HUDEP-2 (cell line): ENCODE measurements at regions not wholly inside any gene's neighbourhood (a gene's known extent, or its start where the extent isn't known, plus 50 kb on each side); places are given as distances from the start of the nearest gene placed in this dataset.

Experiments
- DNase-seq, 76 experiments: peaks; one replicate each; lab custom pipeline; 2025; ENCODE audit not compliant: unreplicated experiment in 76 of 76; lab: John Stamatoyannopoulos, UW

GRCh38 chr22:47580121-47580520, 817.7 kb downstream of the TBC1D22A start:
- no peak for DNase-seq

DNA sequence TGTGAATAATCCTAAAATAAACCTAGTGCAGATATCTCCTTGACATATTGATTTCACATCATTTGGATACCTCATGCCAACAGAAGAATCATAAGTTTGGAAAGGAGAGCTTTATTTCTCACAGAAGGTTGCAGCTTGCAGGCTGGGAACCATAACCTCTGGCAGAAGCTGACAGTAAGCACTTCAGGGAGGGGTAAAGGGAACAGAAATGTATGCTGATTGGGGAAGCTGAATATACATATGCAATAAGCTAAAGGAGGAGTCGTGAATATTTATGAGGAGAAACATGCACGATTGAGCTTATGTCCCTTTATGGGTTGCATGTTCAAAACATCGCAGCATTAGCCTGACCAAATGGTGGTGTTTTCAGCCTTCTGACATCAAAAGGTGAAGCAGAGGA, 814.5 kb downstream of the TBC1D22A start:
- no peak for DNase-seq

DNA sequence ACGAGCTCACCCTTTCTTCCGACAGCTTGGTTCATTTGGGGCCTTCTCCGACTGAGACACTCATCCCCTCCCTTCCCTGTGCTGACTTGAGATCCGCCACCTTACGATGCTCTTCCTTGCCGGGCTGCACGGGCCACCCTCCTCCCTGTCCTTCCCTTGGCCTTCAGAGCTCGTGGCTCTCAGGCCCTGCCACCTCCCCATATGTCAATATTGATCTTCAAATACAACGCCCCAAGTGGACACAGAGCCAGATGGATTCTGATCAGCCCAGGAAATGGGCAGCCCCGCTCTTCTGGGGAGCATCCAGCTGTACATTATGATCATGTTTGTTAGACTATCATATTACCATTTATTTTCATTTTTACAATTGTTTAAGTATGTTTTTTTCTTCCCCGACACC, 812.8 kb downstream of the TBC1D22A start:
- DNase-seq: no peak

DNA sequence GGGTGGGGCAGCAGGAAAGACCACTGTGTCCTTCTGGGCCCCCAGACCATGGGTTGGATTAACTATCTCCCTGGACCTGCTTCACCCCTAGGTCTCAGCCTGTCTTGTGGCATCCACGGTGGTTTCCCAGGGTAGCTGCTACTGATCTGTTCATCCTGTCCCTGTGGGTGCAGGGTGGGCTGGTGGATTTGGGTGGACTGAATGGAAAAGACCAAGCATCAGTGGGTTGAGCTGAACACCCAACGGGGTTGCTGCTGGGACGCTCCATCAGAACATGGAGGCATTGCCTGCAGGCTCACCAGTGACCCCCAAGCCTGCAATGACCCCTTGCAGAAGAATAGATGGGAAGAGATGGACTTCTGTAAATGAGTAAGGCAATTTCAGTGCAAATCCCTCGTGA, 812.1 kb downstream of the TBC1D22A start:
- no peak for DNase-seq

GRCh38 chr22:47573141-47573540, 810.7 kb downstream of the TBC1D22A start:
- DNase-seq: no peak

DNA sequence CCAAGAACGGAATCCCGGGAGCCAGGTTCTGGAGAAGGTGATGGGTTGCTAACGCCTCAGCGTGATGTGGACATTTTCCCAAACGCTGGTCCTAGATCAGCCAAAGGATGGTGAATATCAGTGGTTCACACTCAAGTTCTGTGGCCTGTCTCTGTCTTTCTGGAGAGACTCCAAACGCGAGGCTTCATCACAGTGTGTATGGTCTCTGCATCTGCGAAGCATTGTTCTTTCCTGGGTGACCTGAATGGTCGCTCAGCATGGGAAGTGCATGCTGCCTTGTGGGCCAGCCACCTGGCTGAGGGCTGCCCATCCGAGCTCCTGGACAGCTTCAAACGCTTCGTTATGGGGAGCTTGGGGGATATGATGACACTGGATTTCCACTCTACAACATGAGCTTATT, 810.0 kb downstream of the TBC1D22A start:
- DNase-seq: no peak

DNA sequence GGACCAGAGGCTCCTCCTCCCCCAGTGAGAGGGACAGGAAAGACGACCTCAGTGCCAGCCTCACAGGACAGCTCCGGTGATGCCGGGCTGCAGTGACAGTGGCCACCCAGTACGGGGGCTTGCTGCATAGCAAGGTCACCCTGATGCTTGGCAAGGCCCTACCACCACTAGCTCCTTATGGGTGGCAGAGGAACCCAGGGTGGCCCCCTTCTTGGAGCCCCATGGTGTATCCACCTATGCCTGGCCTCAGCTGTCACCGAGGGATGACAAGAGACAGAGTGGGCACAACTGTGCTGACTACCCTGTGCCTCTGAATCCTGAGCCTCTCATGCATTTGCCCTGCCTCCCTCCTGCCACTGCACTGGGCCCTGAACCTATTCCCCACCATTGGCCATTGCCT, 809.2 kb downstream of the TBC1D22A start:
- DNase-seq: no peak

- DNase-seq: no peak
Observed at GRCh38 chr22:47570851-47571250, 808.4 kb downstream of the TBC1D22A start.

DNA sequence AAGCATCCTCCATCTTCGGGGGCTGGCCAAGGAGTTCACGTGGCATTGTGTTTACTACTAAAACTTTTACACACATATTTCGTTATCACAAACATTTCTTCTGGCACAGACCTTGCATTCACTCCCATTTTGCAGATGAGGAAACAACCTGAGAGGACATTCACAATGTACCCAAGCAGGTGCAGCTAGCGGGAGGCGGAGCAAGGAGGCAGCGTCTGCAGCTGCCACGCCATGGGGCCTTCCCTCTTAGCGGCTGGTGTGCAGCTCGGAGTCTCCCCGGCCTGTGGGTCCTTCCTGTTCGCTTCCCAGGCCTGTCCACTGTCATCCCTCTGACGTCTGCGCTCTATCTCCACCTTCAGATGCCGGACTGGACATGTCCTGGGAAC, 807.8 kb downstream of the TBC1D22A start:
- no peak for DNase-seq

- DNase-seq: no peak
Observed at GRCh38 chr22:47569389-47570299, 807.2 kb downstream of the TBC1D22A start.

DNA sequence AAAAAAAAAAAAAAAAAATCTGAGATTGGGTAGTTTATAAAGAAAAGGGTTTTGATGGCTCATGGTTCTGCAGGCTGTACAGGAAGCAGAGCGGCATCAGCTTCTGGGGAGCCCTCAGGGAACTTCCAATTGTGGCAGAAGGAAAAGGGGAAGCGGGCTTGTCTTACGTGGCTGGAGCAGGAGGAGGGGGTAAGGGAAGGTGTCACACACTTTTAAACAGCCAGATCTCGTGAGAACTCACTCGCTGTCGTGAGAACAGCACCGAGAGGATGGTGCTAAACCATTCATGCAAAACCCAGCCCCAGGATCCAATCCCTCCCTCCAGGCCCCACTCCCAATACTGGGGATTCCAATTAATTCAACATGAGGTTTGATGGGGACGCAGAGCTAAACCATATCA, 806.2 kb downstream of the TBC1D22A start:
- no peak for DNase-seq

- no peak for DNase-seq
Observed at GRCh38 chr22:47567126-47568090, 805.0 kb downstream of the TBC1D22A start.

DNA sequence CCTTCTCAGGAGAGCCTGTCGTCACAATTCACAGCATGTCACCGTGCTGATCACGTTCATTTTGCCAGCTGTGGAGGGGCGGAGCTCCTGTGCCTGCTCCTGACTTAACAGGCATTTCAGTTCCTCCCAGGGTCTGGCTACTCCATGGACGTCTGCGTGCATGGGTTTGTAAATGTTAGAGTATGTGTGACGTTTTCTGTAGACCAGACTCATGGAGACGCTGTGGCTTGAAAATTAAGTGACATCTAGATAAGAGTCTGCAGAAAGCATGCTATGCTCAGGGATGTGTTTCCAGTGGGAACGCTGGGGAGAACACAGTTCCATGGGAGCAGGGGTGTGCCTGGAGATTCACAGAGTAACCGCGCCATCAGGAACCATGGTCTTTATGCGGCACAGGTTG, 804.0 kb downstream of the TBC1D22A start:
- no peak for DNase-seq

DNA sequence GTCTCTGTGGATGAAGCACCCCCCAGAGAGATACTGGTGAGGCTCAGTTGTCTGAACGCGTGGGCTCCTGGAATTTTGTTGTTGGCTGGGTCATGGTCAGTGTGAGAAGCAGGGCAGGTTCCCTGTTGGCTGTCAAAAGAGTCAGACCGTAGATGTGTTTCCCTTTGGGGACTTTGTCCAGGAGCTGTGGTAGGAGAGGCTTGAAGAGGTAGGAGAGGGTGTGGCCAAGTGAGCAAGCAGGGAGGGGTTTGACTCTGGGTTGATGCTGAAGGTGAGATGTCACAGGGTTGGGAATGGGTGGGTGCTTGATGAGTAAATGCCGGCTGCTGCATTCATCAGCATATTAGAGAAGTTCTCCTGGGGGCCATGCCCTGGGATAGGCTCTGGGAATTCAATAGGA, 803.2 kb downstream of the TBC1D22A start:
- no peak for DNase-seq

GRCh38 chr22:47564651-47565434, 802.4 kb downstream of the TBC1D22A start:
- no peak for DNase-seq

DNA sequence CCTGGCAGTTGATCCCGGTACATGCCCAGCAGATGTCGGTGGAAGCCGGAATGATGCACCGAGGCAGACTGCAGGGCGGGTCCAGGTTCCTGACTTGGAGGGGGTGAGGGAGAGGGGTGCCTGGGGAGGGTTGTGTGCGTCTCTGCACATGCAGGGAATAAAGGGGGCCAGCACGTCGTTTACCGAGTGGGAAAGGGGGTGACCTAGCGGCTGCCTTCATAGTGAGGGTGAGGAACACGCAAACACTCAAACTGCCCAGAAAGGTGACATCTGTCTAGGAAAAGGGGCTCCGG, 801.7 kb downstream of the TBC1D22A start:
- DNase-seq: no peak

DNA sequence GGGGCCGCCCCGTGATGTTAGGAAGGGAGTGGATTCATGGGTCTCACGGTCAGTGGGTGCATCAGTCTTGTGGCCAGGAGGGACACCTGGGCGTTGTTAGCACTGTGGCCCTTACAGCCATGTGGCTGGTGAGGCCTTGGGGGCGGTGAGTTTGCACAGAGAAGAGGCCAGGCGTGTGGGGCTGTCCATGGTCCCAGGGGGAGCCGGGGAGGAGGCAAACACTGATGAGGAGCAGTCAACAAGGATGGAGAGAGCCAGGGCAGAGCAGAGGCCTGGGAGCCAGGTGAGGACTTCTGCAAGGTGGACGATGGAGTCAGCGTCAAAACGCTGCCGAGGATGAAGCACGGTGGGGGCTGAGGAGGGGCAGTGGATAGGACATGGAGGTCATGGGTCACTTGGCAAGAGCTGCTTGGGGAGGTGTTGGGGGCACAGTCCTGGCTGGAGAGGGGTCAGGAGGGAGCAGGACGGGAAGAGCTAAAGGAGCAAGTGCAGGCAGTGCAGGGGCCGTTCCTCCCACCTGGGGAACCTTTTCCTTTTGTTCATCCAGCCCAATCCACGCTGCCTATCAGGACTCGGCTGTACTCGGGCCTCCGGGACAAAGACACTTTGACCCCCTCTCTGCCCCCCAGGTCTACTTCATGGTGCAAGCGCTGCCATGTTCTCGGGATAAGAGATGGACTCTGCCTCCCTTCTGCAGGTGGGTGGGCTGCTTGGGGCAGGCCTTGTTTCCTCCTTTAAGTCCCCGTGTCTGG, 801.1 kb downstream of the TBC1D22A start:
- no peak for DNase-seq

DNA sequence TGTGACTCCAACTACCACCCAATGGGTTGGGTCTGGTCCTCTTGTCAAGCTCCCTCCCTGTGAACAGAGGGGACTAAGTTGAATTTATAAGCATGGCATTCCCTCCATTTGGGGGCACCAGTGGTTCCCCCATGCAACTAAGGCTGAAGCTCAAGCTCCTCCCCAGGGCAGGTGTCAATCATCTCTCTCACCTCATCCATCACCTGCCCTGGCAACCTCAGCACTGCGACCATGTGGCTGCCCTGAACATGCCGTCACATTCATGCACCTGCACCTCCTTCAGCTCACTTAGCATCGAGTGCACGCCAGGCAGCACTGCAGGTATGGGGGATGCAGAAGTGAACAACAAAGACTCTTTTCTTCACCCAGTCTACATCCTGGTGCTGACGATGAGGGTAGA, 799.3 kb downstream of the TBC1D22A start:
- no peak for DNase-seq

GRCh38 chr22:47561115-47561675, 798.7 kb downstream of the TBC1D22A start:
- DNase-seq: no peak
